Type B pancreatic cell (in vitro differentiated cells): ENCODE measurements at regions not wholly inside any gene's neighbourhood (a gene's known extent, or its start where the extent isn't known, plus 50 kb on each side); places are given as distances from the start of the nearest gene placed in this dataset.

Experiments
- DNase-seq: peaks from one replicate; pipeline ENCODE4 v3.0.0; 2021; ENCODE audit warnings: mixed read lengths; ENCODE audit not compliant: unreplicated experiment; ENCODE audit errors: extremely low spot score
- H3K27ac Mint-ChIP-seq: 2 replicates; pipeline ENCODE4 v1.8.0; 2021; ENCODE audit warnings: mild to moderate bottlenecking, mixed read lengths
- H3K27me3 Mint-ChIP-seq: 2 replicates; pipeline ENCODE4 v1.8.0; 2021; ENCODE audit warnings: mixed read lengths
- H3K36me3 Mint-ChIP-seq: 2 replicates; pipeline ENCODE4 v1.8.0; 2021; ENCODE audit warnings: mixed read lengths
- H3K4me1 Mint-ChIP-seq: one replicate; pipeline ENCODE4 v1.8.0; 2021; ENCODE audit warnings: mixed read lengths; ENCODE audit not compliant: unreplicated experiment
- H3K4me3 Mint-ChIP-seq: 2 replicates; pipeline ENCODE4 v1.8.0; 2021; ENCODE audit warnings: mild to moderate bottlenecking, mixed read lengths
- H3K9me3 Mint-ChIP-seq: 2 replicates; pipeline ENCODE4 v1.8.0; 2021; ENCODE audit warnings: mixed read lengths
- CTCF ChIP-seq: fragments of 200-600 bp; sonication (generic); conservative IDR thresholded peaks from 2 replicates; pipeline ENCODE4 v1.5.0; 2021; ENCODE audit warnings: antibody characterized with exemption, mild to moderate bottlenecking

- H3K36me3 Mint-ChIP-seq: no peaks in the 10 kb centered on the region
- no peak for DNase-seq
- peaks cover 7% of the 10 kb centered on the region for H3K9me3 Mint-ChIP-seq
- no peak overlapping the region for H3K4me3 Mint-ChIP-seq
- H3K4me1 Mint-ChIP-seq: peaks cover 7% of the 10 kb centered on the region
- H3K27me3 Mint-ChIP-seq: peaks cover 3% of the 10 kb centered on the region
- TF ChIP-seq CTCF: no peak
- peak overlapping the region; percentile 6 for H3K27ac Mint-ChIP-seq
Observed at GRCh38 chr2:520663-521340, 156.4 kb downstream of the TMEM18 start.

GRCh38 chr2:516944-517343 is 160.3 kb downstream of the TMEM18 start:
- TF ChIP-seq CTCF: no peak
- H3K36me3 Mint-ChIP-seq: no peaks in the 10 kb centered on the region
- no peaks in the 10 kb centered on the region for H3K27me3 Mint-ChIP-seq
- no peak for DNase-seq
- H3K4me3 Mint-ChIP-seq: no peak overlapping the region
- H3K4me1 Mint-ChIP-seq: no peaks in the 10 kb centered on the region
- H3K9me3 Mint-ChIP-seq: no peaks in the 10 kb centered on the region
- H3K27ac Mint-ChIP-seq: no peak overlapping the region

DNA sequence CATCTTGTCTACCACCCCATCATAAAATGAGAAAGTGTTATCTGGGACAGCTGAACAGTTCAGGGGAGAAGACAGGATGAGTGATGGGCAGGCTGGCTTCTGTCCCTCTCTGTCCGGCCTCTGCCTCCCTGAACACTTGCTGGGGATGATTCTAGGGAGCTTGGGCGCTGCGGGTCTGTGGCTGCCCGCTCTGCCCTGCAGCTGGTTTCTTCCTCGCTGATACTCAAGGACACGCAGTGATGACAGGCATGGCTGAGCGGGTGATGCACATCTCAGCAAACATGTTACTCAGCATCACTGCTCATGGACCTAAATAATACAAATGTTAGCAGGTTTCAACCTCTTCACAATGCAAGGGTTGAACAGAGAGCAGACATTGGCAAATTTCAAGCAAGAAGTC is 161.1 kb downstream of the TMEM18 start:
- DNase-seq: no peak
- Mint-ChIP-seq H3K4me1 (no peaks in the 10 kb centered on the region), H3K27me3 (no peaks in the 10 kb centered on the region), H3K36me3 (no peaks in the 10 kb centered on the region), H3K4me3 (no peak overlapping the region), H3K27ac (no peak overlapping the region), H3K9me3 (no peaks in the 10 kb centered on the region)
- TF ChIP-seq CTCF: no peak

- H3K9me3 Mint-ChIP-seq: peaks cover 1% of the 10 kb centered on the region
- DNase-seq: no peak
- no peak for TF ChIP-seq CTCF
- H3K4me3 Mint-ChIP-seq: no peak overlapping the region
- H3K27ac Mint-ChIP-seq: no peak overlapping the region
- H3K27me3 Mint-ChIP-seq: no peaks in the 10 kb centered on the region
- no peaks in the 10 kb centered on the region for H3K4me1 Mint-ChIP-seq
- no peaks in the 10 kb centered on the region for H3K36me3 Mint-ChIP-seq
Observed at GRCh38 chr2:515441-516127, 161.6 kb downstream of the TMEM18 start.

- no peak overlapping the region for H3K27ac Mint-ChIP-seq
Observed at GRCh38 chr2:513981-514706, 163.1 kb downstream of the TMEM18 start.

More at GRCh38 chr2:513981-514706, 163.1 kb downstream of the TMEM18 start:
- no peak overlapping the region for H3K4me3 Mint-ChIP-seq
- H3K27me3 Mint-ChIP-seq: no peaks in the 10 kb centered on the region
- peaks cover 8% of the 10 kb centered on the region for H3K9me3 Mint-ChIP-seq
- no peaks in the 10 kb centered on the region for H3K4me1 Mint-ChIP-seq
- TF ChIP-seq CTCF: no peak
- no peak for DNase-seq
- H3K36me3 Mint-ChIP-seq: no peaks in the 10 kb centered on the region
